H9 (cell line): ENCODE measurements at regions not wholly inside any gene's neighbourhood (a gene's known extent, or its start where the extent isn't known, plus 50 kb on each side); places are given as distances from the start of the nearest gene placed in this dataset.

Source experiments
- DNase-seq: peaks from one replicate; pipeline ENCODE4 v3.0.0-alpha.2; 2017
- H2AFZ ChIP-seq: one replicate; pipeline ENCODE4 v1.6.1; 2013; ENCODE audit warnings: mild to moderate bottlenecking, low read length, control low read depth, moderate library complexity
- H2AK5ac ChIP-seq: 2 replicates; pipeline ENCODE4 v1.6.1; 2013; ENCODE audit warnings: low read length, control low read depth, mixed read lengths; ENCODE audit not compliant: insufficient read length
- H2BK120ac ChIP-seq: one replicate; pipeline ENCODE4 v1.6.1; 2013; ENCODE audit warnings: low read depth, mild to moderate bottlenecking, low read length, control low read depth, inconsistent platforms; ENCODE audit not compliant: poor library complexity, severe bottlenecking
- H2BK12ac ChIP-seq: 2 replicates; pipeline ENCODE4 v1.6.1; 2013; ENCODE audit warnings: low read length, control low read depth, mixed read lengths, low read depth; ENCODE audit not compliant: insufficient read length
- H2BK15ac ChIP-seq: 2 replicates; pipeline ENCODE4 v1.6.1; 2013; ENCODE audit warnings: low read depth, low read length, control low read depth
- H2BK20ac ChIP-seq: one replicate; pipeline ENCODE4 v1.6.1; 2013; ENCODE audit warnings: low read depth, mild to moderate bottlenecking, low read length, control low read depth, inconsistent platforms; ENCODE audit not compliant: poor library complexity, severe bottlenecking
- H2BK5ac ChIP-seq: 2 replicates; pipeline ENCODE4 v1.6.1; 2013; ENCODE audit warnings: low read length, control low read depth, mixed read lengths; ENCODE audit not compliant: insufficient read length
- H3K14ac ChIP-seq: 2 replicates; pipeline ENCODE4 v1.6.1; 2013; ENCODE audit warnings: low read length, control low read depth; ENCODE audit not compliant: insufficient read depth
- H3K18ac ChIP-seq: 2 replicates; pipeline ENCODE4 v1.6.1; 2013; ENCODE audit warnings: low read depth, mild to moderate bottlenecking, mixed read lengths, low read length, control low read depth; ENCODE audit not compliant: insufficient read length
- H3K23ac ChIP-seq: 2 replicates; pipeline ENCODE4 v1.6.1; 2013; ENCODE audit warnings: low read length, control low read depth, mixed read lengths, low read depth; ENCODE audit not compliant: insufficient read length
- H3K23me2 ChIP-seq: 2 replicates; pipeline ENCODE4 v1.6.1; 2013; ENCODE audit warnings: low read depth, mild to moderate bottlenecking, mixed read lengths, low read length, control low read depth; ENCODE audit not compliant: insufficient read length, poor library complexity, severe bottlenecking
- H3K27ac ChIP-seq: 2 replicates; pipeline ENCODE4 v1.5.1; 2013; ENCODE audit warnings: low read length, control low read depth, mixed read lengths, low read depth; ENCODE audit not compliant: insufficient read length
- H3K27me3 ChIP-seq: 2 replicates; pipeline ENCODE4 v1.6.1; 2013; ENCODE audit warnings: low read length, control low read depth, inconsistent platforms; ENCODE audit not compliant: insufficient read depth
- H3K4ac ChIP-seq: 2 replicates; pipeline ENCODE4 v1.6.1; 2013; ENCODE audit warnings: low read depth, mild to moderate bottlenecking, control low read depth, inconsistent platforms, low read length, moderate library complexity
- H3K4me1 ChIP-seq: 2 replicates; pipeline ENCODE4 v1.6.1; 2013; ENCODE audit warnings: low read length, control low read depth, inconsistent platforms; ENCODE audit not compliant: insufficient read depth
- H3K4me2 ChIP-seq: 2 replicates; pipeline ENCODE4 v1.6.1; 2013; ENCODE audit warnings: low read length, control low read depth, mixed read lengths; ENCODE audit not compliant: insufficient read length, insufficient read depth
- H3K56ac ChIP-seq: 2 replicates; pipeline ENCODE4 v1.6.1; 2013; ENCODE audit warnings: low read depth, mild to moderate bottlenecking, mixed read lengths, low read length, control low read depth; ENCODE audit not compliant: insufficient read length
- H3K79me1 ChIP-seq: 2 replicates; pipeline ENCODE4 v1.6.1; 2013; ENCODE audit warnings: low read depth, mild to moderate bottlenecking, moderate library complexity, low read length, control low read depth, inconsistent platforms; ENCODE audit not compliant: insufficient read depth, poor library complexity, severe bottlenecking
- H3K79me2 ChIP-seq: 2 replicates; pipeline ENCODE4 v1.6.1; 2013; ENCODE audit warnings: low read length, control low read depth, inconsistent platforms; ENCODE audit not compliant: insufficient read depth
- H3K9ac ChIP-seq: 2 replicates; pipeline ENCODE4 v1.6.1; 2013; ENCODE audit warnings: low read length, control low read depth, mixed read lengths; ENCODE audit not compliant: insufficient read length; ENCODE audit errors: extremely low read depth
- H3K9me3 ChIP-seq: one replicate; pipeline ENCODE4 v1.6.1; 2013; ENCODE audit warnings: low read depth, low read length, inconsistent platforms; ENCODE audit not compliant: control insufficient read depth
- H3T11ph ChIP-seq: one replicate; pipeline ENCODE4 v1.6.1; 2013; ENCODE audit warnings: mild to moderate bottlenecking, low read length, control low read depth, inconsistent platforms
- H4K20me1 ChIP-seq: one replicate; pipeline ENCODE4 v1.6.1; 2013; ENCODE audit not compliant: control insufficient read depth, insufficient read length, insufficient read depth
- H4K5ac ChIP-seq: 2 replicates; pipeline ENCODE4 v1.6.1; 2013; ENCODE audit warnings: low read depth, mild to moderate bottlenecking, mixed read lengths, low read length, control low read depth; ENCODE audit not compliant: insufficient read length
- H4K8ac ChIP-seq: replicated peaks from 2 replicates; pipeline ENCODE4 v1.6.1; 2013; ENCODE audit warnings: low read length, control low read depth, mixed read lengths, low read depth; ENCODE audit not compliant: insufficient read length
- H4K91ac ChIP-seq: 2 replicates; pipeline ENCODE4 v1.6.1; 2013; ENCODE audit warnings: low read depth, mild to moderate bottlenecking, moderate library complexity, mixed read lengths, low read length, control low read depth; ENCODE audit not compliant: insufficient read length
- H3K27ac Mint-ChIP-seq, 3 experiments: 2 replicates in 2 of 3; 3 replicates in 1 of 3; pipeline ENCODE4 v1.8.0; 2020 to 2021; ENCODE audit warnings: mixed read lengths in 3 of 3, mild to moderate bottlenecking in 1 of 3, moderate library complexity in 1 of 3
- H3K27me3 Mint-ChIP-seq: 2 replicates; pipeline ENCODE4 v1.8.0; 2021; ENCODE audit warnings: low read depth, mild to moderate bottlenecking, moderate library complexity, mixed read lengths
- H3K36me3 Mint-ChIP-seq, 3 experiments: 2 replicates in 2 of 3; 3 replicates in 1 of 3; pipeline ENCODE4 v1.8.0; 2020 to 2021; ENCODE audit warnings: low read depth in 3 of 3, mixed read lengths in 3 of 3; ENCODE audit not compliant: insufficient read depth in 1 of 3
- H3K4me1 Mint-ChIP-seq, 2 experiments: 2 replicates each; pipeline ENCODE4 v1.8.0; 2020; ENCODE audit warnings: mixed read lengths in 2 of 2
- H3K4me3 Mint-ChIP-seq, 2 experiments: 2 replicates in 1 of 2; 3 replicates in 1 of 2; pipeline ENCODE4 v1.8.0; 2020 to 2021; ENCODE audit warnings: mild to moderate bottlenecking in 2 of 2, mixed read lengths in 2 of 2, moderate library complexity in 1 of 2
- H3K9me3 Mint-ChIP-seq, 2 experiments: 2 replicates in 1 of 2; 3 replicates in 1 of 2; pipeline ENCODE4 v1.8.0; 2020; ENCODE audit warnings: mild to moderate bottlenecking in 2 of 2, mixed read lengths in 2 of 2, moderate library complexity in 1 of 2
- WGBS: extraction: QIAGEN DNeasy Blood & Tissue Kit; methylation state at CpG from one replicate; pipeline ENCODE4 v1.1.7; 2013; ENCODE audit warnings: missing lambda C conversion rate, low lambda C conversion rate, mixed read lengths; ENCODE audit not compliant: insufficient read length; ENCODE audit errors: extremely low coverage; 5-methylcytosine and 5-hydroxymethylcytosine counted together
- TF ChIP-seq, protein P1 (sequence below): fragments of 200-600 bp; sonication (generic); conservative IDR thresholded peaks from 3 replicates; pipeline ENCODE4 v1.8.0; 2021; ENCODE audit warnings: antibody characterized with exemption, mild to moderate bottlenecking

GRCh38 chr3:107239703-107240102, 137.5 kb upstream of the CCDC54 start:
- H2BK5ac ChIP-seq: no peak overlapping the region
- no peaks in the 10 kb centered on the region for H3K79me2 ChIP-seq
- no peak overlapping the region for H2BK20ac ChIP-seq
- no peak overlapping the region for H2AFZ ChIP-seq
- peak overlapping the region in 1 of 2 experiments; percentile 87; a peak in 3 of 5 replicates for H3K4me3 Mint-ChIP-seq
- H3K56ac ChIP-seq: no peak overlapping the region
- H3T11ph ChIP-seq: no peak overlapping the region
- TF ChIP-seq, protein P1, sequence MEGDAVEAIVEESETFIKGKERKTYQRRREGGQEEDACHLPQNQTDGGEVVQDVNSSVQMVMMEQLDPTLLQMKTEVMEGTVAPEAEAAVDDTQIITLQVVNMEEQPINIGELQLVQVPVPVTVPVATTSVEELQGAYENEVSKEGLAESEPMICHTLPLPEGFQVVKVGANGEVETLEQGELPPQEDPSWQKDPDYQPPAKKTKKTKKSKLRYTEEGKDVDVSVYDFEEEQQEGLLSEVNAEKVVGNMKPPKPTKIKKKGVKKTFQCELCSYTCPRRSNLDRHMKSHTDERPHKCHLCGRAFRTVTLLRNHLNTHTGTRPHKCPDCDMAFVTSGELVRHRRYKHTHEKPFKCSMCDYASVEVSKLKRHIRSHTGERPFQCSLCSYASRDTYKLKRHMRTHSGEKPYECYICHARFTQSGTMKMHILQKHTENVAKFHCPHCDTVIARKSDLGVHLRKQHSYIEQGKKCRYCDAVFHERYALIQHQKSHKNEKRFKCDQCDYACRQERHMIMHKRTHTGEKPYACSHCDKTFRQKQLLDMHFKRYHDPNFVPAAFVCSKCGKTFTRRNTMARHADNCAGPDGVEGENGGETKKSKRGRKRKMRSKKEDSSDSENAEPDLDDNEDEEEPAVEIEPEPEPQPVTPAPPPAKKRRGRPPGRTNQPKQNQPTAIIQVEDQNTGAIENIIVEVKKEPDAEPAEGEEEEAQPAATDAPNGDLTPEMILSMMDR: no peak
- no peak overlapping the region for H4K8ac ChIP-seq
- no peak overlapping the region for H3K18ac ChIP-seq
- no peak overlapping the region for H3K27ac ChIP-seq
- no CpG with 5 or more reads among the region's 4 CpGs for WGBS
- no peak for DNase-seq
- H2BK15ac ChIP-seq: no peak overlapping the region
- H3K4me1 ChIP-seq: no peaks in the 10 kb centered on the region
- no peak overlapping the region for H3K27ac Mint-ChIP-seq
- H2AK5ac ChIP-seq: no peak overlapping the region
- H3K4ac ChIP-seq: no peak overlapping the region
- H4K91ac ChIP-seq: no peak overlapping the region
- peaks cover 12% of the 10 kb centered on the region for H3K27me3 Mint-ChIP-seq
- no peak overlapping the region for H2BK12ac ChIP-seq
- peaks cover 14% of the 10 kb centered on the region for H3K23me2 ChIP-seq
- no peak overlapping the region for H4K5ac ChIP-seq
- no peaks in the 10 kb centered on the region for H4K20me1 ChIP-seq
- peak overlapping the region; percentile 100 for H3K4me2 ChIP-seq
- H3K79me1 ChIP-seq: no peaks in the 10 kb centered on the region
- peaks cover 0 to under 1% (median 0%) of the 10 kb centered on the region in 3 experiments; a peak in 1 of 7 replicates for H3K36me3 Mint-ChIP-seq
- no peak overlapping the region for H3K23ac ChIP-seq
- H3K27me3 ChIP-seq: no peaks in the 10 kb centered on the region; the same call in 1 of the 2 replicates
- no peaks in the 10 kb centered on the region; a peak in 1 of 5 replicates for H3K9me3 Mint-ChIP-seq
- peaks cover 10 to 18% of the 10 kb centered on the region in 2 experiments for H3K4me1 Mint-ChIP-seq
- no peaks in the 10 kb centered on the region for H3K9me3 ChIP-seq
- no peak overlapping the region for H3K9ac ChIP-seq
- H2BK120ac ChIP-seq: no peak overlapping the region
- no peak overlapping the region for H3K14ac ChIP-seq
